Endothelial cell of umbilical vein (primary cell): ENCODE measurements at regions not wholly inside any gene's neighbourhood (a gene's known extent, or its start where the extent isn't known, plus 50 kb on each side); places are given as distances from the start of the nearest gene placed in this dataset.

Experiments used
- BruUV-seq: library from RNA; stranded (reverse); fragments of 400-500 nt; replicated peaks from 2 replicates; lab custom pipeline; 2021; lab: Mats Ljungman, UMichigan
- CTCF ChIA-PET: fragments of 300-600, 350-600 bp; sonication (Branson Sonifier 250); formaldehyde crosslinking; loops from one replicate; lab custom pipeline; 2021; ENCODE audit warnings: antibody characterized with exemption, inconsistent platforms; lab: Charles Lee
- POLR2A ChIA-PET: fragments of 300-600, 350-600 bp; sonication (Branson Sonifier 250); formaldehyde crosslinking; loops from one replicate; lab custom pipeline; 2021; ENCODE audit warnings: antibody characterized with exemption, inconsistent platforms; lab: Charles Lee
- DNase-seq: peaks from one replicate; pipeline ENCODE4 v3.0.0-alpha.2; 2011; ENCODE audit warnings: low read depth, low spot score
- FAIRE-seq: peaks from 2 replicates; lab custom pipeline; 2011; peaks lifted over from hg19 to GRCh38; lab: Jason Lieb, UNC
- H2AFZ ChIP-seq: 2 replicates; pipeline ENCODE4 v1.6.0; 2012; ENCODE audit warnings: low read depth, low read length, control low read depth, inconsistent platforms
- H3K27ac ChIP-seq: 2 replicates; pipeline ENCODE4 v1.5.1; 2011; ENCODE audit warnings: low read depth, mild to moderate bottlenecking, control low read depth, low read length, moderate library complexity; ENCODE audit not compliant: insufficient read depth
- H3K27me3 ChIP-seq, 2 experiments: 2 replicates each; pipeline versions ENCODE4 v1.6.0 to v1.6.1; 2011; ENCODE audit warnings: low read length in 2 of 2, mixed read lengths in 1 of 2; ENCODE audit not compliant: control insufficient read depth in 2 of 2, insufficient read depth in 2 of 2
- H3K36me3 ChIP-seq, 2 experiments: 2 replicates in 1 of 2; 3 replicates in 1 of 2; pipeline ENCODE4 v1.5.1; 2011; ENCODE audit warnings: low read length in 2 of 2, mild to moderate bottlenecking in 1 of 2, moderate library complexity in 1 of 2; ENCODE audit not compliant: control insufficient read depth in 2 of 2, insufficient read depth in 2 of 2; ENCODE audit errors: extremely low read depth in 1 of 2
- H3K4me1 ChIP-seq: 3 replicates; pipeline ENCODE4 v1.5.1; 2011; ENCODE audit warnings: mild to moderate bottlenecking, low read length; ENCODE audit not compliant: control insufficient read depth, insufficient read depth; ENCODE audit errors: extremely low read depth
- H3K4me2 ChIP-seq: 2 replicates; pipeline ENCODE4 v1.6.1; 2011; ENCODE audit warnings: low read length, control low read depth, mixed read lengths; ENCODE audit not compliant: insufficient read depth
- H3K4me3 ChIP-seq, 3 experiments: fragments of 200-600 bp in 1 of 3; sonication (generic), shearing (Covaris generic) in 1 of 3; replicated peaks in 1 of 3; 2 replicates each; pipeline ENCODE4 v1.5.1; 2011 to 2016; ENCODE audit warnings: control low read depth in 3 of 3, low read length in 3 of 3, mild to moderate bottlenecking in 2 of 3, inconsistent platforms in 1 of 3, low read depth in 1 of 3, moderate library complexity in 1 of 3; ENCODE audit not compliant: insufficient read depth in 1 of 3
- H3K79me2 ChIP-seq: 2 replicates; pipeline ENCODE4 v1.6.0; 2012; ENCODE audit warnings: low read length, inconsistent platforms; ENCODE audit not compliant: control insufficient read depth, insufficient read depth
- H3K9ac ChIP-seq: replicated peaks from 2 replicates; pipeline ENCODE3; 2011; ENCODE audit warnings: low read length, control low read depth; ENCODE audit not compliant: insufficient read depth; ENCODE audit errors: extremely low read depth
- H3K9me1 ChIP-seq: replicated peaks from 3 replicates; pipeline ENCODE4 v1.6.0; 2011; ENCODE audit warnings: mild to moderate bottlenecking, low read length; ENCODE audit not compliant: control insufficient read depth, insufficient read depth; ENCODE audit errors: extremely low read depth
- H3K9me3 ChIP-seq: replicated peaks from 2 replicates; pipeline ENCODE4 v1.5.1; 2012; ENCODE audit warnings: low read length, inconsistent platforms; ENCODE audit not compliant: control insufficient read depth, insufficient read depth
- H4K20me1 ChIP-seq: replicated peaks from 2 replicates; pipeline ENCODE3; 2011; ENCODE audit warnings: mild to moderate bottlenecking, low read length; ENCODE audit not compliant: control insufficient read depth, insufficient read depth; ENCODE audit errors: extremely low read depth
- EZH2 ChIP-seq: IDR thresholded peaks from 2 replicates; pipeline ENCODE4 v1.6.1; 2012; ENCODE audit warnings: borderline replicate concordance, low read depth, mild to moderate bottlenecking, moderate library complexity, low read length, inconsistent platforms; ENCODE audit not compliant: severe bottlenecking
- FOS ChIP-seq: IDR thresholded peaks from 2 replicates; pipeline ENCODE4 v1.6.1; 2011; ENCODE audit warnings: mild to moderate bottlenecking, low read length, moderate library complexity, borderline replicate concordance; ENCODE audit not compliant: insufficient read depth
- GATA2 ChIP-seq: IDR thresholded peaks from 2 replicates; pipeline ENCODE4 v1.7.0; 2011; ENCODE audit warnings: low read depth, mild to moderate bottlenecking, moderate library complexity, mixed read lengths, low read length; ENCODE audit not compliant: insufficient read length, insufficient read depth
- JUN ChIP-seq: IDR thresholded peaks from 2 replicates; pipeline ENCODE4 v1.6.1; 2011; ENCODE audit warnings: borderline replicate concordance, low read depth; ENCODE audit not compliant: insufficient read length, insufficient read depth
- MYC ChIP-seq: IDR thresholded peaks from one replicate; pipeline ENCODE4 v1.6.1; 2011; ENCODE audit warnings: mild to moderate bottlenecking, low read depth, low read length
- POLR2A ChIP-seq: IDR thresholded peaks from 2 replicates; pipeline ENCODE4 v1.6.1; 2012; ENCODE audit warnings: low read depth, mild to moderate bottlenecking, control low read depth, low read length
- POLR2AphosphoS5 ChIP-seq: IDR thresholded peaks from 2 replicates; pipeline ENCODE4 v1.6.1; 2012; ENCODE audit warnings: low read depth, mild to moderate bottlenecking, control low read depth, low read length, moderate library complexity; ENCODE audit not compliant: insufficient read depth
- dilution Hi-C: fragments of 300-500 bp; cut with MboI; formaldehyde crosslinking; loops from one replicate; pipeline ENCODE4 v1.15.0; 2019; ENCODE audit warnings: low sequenced_read_pairs; ENCODE audit not compliant: extremely low pct_ligation_motif_present
- intact Hi-C: fragments of 100-400 bp; cut with micrococcal nuclease; formaldehyde crosslinking; loops from one replicate; pipeline ENCODE4 v1.10.0; 2022
- TF ChIP-seq, protein P1 (sequence below): IDR thresholded peaks from 2 replicates; pipeline ENCODE4 v1.6.1; 2011; ENCODE audit not compliant: insufficient read depth, insufficient read length
- TF ChIP-seq, protein P2 (sequence below), 2 donors: IDR thresholded peaks; 1 replicate in 1 of 2; 2 replicates in 1 of 2; pipeline ENCODE4 v1.5.1; 2011; ENCODE audit warnings: low read length in 2 of 2, mild to moderate bottlenecking in 2 of 2, moderate library complexity in 2 of 2, control low read depth in 1 of 2, inconsistent platforms in 1 of 2, low read depth in 1 of 2; ENCODE audit not compliant: insufficient read depth in 1 of 2; ENCODE audit errors: extremely low read depth in 1 of 2

- Histone ChIP-seq H3K79me2 (no peaks in the 10 kb centered on the region), H3K9me1 (no peaks in the 10 kb centered on the region), H3K4me1 (no peaks in the 10 kb centered on the region), H3K27me3 (no peaks in the 10 kb centered on the region), H3K36me3 (no peaks in the 10 kb centered on the region), H3K9ac (no peak overlapping the region), H2AFZ (no peak overlapping the region), H3K4me2 (no peak overlapping the region), H3K27ac (no peak overlapping the region), H3K9me3 (no peaks in the 10 kb centered on the region), H4K20me1 (no peaks in the 10 kb centered on the region), H3K4me3 (no peak overlapping the region)
- ChIA-PET POLR2A (no interaction called here), CTCF (no interaction called here)
- intact Hi-C loops, result no loop called here
- dilution Hi-C loops, result no loop called here
- DNase-seq (no peak), FAIRE-seq (no peak)
- BruUV-seq, result no TSS peak
- no peak for TF ChIP-seq POLR2AphosphoS5
- TF ChIP-seq FOS, result no peak
- TF ChIP-seq MYC, result no peak
- no peak for TF ChIP-seq POLR2A
- no peak for TF ChIP-seq GATA2
- TF ChIP-seq, protein P1, sequence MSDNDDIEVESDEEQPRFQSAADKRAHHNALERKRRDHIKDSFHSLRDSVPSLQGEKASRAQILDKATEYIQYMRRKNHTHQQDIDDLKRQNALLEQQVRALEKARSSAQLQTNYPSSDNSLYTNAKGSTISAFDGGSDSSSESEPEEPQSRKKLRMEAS, result no peak
- no peak for TF ChIP-seq JUN
- no peak for TF ChIP-seq EZH2
- TF ChIP-seq, protein P2, sequence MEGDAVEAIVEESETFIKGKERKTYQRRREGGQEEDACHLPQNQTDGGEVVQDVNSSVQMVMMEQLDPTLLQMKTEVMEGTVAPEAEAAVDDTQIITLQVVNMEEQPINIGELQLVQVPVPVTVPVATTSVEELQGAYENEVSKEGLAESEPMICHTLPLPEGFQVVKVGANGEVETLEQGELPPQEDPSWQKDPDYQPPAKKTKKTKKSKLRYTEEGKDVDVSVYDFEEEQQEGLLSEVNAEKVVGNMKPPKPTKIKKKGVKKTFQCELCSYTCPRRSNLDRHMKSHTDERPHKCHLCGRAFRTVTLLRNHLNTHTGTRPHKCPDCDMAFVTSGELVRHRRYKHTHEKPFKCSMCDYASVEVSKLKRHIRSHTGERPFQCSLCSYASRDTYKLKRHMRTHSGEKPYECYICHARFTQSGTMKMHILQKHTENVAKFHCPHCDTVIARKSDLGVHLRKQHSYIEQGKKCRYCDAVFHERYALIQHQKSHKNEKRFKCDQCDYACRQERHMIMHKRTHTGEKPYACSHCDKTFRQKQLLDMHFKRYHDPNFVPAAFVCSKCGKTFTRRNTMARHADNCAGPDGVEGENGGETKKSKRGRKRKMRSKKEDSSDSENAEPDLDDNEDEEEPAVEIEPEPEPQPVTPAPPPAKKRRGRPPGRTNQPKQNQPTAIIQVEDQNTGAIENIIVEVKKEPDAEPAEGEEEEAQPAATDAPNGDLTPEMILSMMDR (IDR thresholded peaks at IDR 0.05; ENCODE audit: extremely low read depth in 1 of 2, insufficient read depth in 1 of 2, low read depth in 1 of 2, low read length in 2 of 2), result no peak
Observed at GRCh38 chr6:139430899-139431601, 56.6 kb upstream of the CITED2 start.
